ENCODE measurements at regions not wholly inside any gene's neighbourhood (a gene's known extent, or its start where the extent isn't known, plus 50 kb on each side); places are given as distances from the start of the nearest gene placed in this dataset.

DNA sequence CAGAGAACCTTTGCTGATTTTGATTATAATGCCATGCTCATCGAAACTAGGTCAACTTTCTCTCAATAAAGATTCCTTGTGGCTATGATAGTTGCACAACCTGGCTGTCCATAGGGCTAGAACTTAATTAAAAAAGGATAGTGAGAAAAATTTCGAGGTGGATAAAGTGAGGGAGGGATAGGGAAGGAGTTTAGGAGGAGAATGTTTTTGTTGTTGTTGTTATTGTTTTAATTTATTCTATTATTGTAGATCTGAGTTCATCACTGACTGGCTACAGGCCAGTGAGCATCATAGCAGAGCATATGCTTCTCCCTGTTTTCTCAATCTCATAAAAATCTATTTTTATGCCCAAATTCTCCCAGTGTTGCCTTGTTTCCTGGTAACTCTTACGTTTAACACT is 688.7 kb upstream of the GRM3 start:
- no peak overlapping the region for H3K9ac ChIP-seq (ENCODE audit: low read depth, low read length, poor library complexity, severe bottlenecking)
- H3K4me3 ChIP-seq (ENCODE audit: low read length, poor library complexity, severe bottlenecking) = no peak overlapping the region
- H3K9me2 ChIP-seq (replicated peaks; ENCODE audit: low read depth, low read length) = no peaks in the 10 kb centered on the region
- H3K4me2 ChIP-seq (ENCODE audit: low read depth, low read length, poor library complexity, severe bottlenecking) = no peak overlapping the region
- H4K20me1 ChIP-seq (ENCODE audit: insufficient read depth, low read length, poor library complexity, severe bottlenecking) = no peaks in the 10 kb centered on the region
- H3K79me2 ChIP-seq (ENCODE audit: insufficient read depth, low read length) = no peaks in the 10 kb centered on the region
- no peaks in the 10 kb centered on the region for H3F3A ChIP-seq (ENCODE audit: low read depth)
- no peaks in the 10 kb centered on the region for H3K9me3 ChIP-seq (ENCODE audit: insufficient read depth, low read depth, low read length)
- TF ChIP-seq, protein P1, sequence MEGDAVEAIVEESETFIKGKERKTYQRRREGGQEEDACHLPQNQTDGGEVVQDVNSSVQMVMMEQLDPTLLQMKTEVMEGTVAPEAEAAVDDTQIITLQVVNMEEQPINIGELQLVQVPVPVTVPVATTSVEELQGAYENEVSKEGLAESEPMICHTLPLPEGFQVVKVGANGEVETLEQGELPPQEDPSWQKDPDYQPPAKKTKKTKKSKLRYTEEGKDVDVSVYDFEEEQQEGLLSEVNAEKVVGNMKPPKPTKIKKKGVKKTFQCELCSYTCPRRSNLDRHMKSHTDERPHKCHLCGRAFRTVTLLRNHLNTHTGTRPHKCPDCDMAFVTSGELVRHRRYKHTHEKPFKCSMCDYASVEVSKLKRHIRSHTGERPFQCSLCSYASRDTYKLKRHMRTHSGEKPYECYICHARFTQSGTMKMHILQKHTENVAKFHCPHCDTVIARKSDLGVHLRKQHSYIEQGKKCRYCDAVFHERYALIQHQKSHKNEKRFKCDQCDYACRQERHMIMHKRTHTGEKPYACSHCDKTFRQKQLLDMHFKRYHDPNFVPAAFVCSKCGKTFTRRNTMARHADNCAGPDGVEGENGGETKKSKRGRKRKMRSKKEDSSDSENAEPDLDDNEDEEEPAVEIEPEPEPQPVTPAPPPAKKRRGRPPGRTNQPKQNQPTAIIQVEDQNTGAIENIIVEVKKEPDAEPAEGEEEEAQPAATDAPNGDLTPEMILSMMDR (conservative IDR thresholded peaks at IDR 0.05; ENCODE audit: low read length) = no peak
- TF ChIP-seq EZH2phosphoT487 (IDR thresholded peaks at IDR 0.05; ENCODE audit: borderline replicate concordance) = no peak
- H3K27me3 ChIP-seq (ENCODE audit: insufficient read depth, low read length, poor library complexity, severe bottlenecking) = no peaks in the 10 kb centered on the region
- no peaks in the 10 kb centered on the region for H3K36me3 ChIP-seq (ENCODE audit: insufficient read depth, low read length)
- no peaks in the 10 kb centered on the region for H3K4me1 ChIP-seq (ENCODE audit: insufficient read depth, low read length, poor library complexity, severe bottlenecking)
- no peak overlapping the region for H2AFZ ChIP-seq (ENCODE audit: low read length)

DNA sequence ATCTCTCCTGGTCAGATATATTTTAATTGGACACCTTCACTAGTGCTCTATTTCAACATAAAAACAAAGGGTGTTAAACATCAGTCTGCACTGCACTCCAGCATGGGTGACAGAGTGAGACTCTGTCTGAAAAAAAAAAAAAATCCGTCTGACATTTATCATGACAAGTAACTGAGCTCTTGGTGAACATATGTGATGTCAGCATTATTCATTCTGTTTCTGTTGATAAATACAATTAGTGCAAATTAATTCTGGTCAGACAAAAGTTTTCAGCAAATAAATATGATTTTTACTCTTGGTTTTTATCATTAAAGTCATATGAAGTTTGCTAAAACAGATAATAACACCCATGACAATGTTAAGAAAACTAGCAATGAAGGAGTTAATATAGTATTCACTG is 692.8 kb upstream of the GRM3 start:
- Histone ChIP-seq H4K20me1 (ENCODE audit: insufficient read depth, low read length, poor library complexity, severe bottlenecking) (no peaks in the 10 kb centered on the region), H3K27me3 (ENCODE audit: insufficient read depth, low read length, poor library complexity, severe bottlenecking) (no peaks in the 10 kb centered on the region), H3K79me2 (ENCODE audit: insufficient read depth, low read length) (no peaks in the 10 kb centered on the region), H3K4me3 (ENCODE audit: low read length, poor library complexity, severe bottlenecking) (no peak overlapping the region), H3K4me2 (ENCODE audit: low read depth, low read length, poor library complexity, severe bottlenecking) (no peak overlapping the region), H2AFZ (ENCODE audit: low read length) (no peak overlapping the region), H3K9me2 (replicated peaks; ENCODE audit: low read depth, low read length) (no peaks in the 10 kb centered on the region), H3F3A (ENCODE audit: low read depth) (no peaks in the 10 kb centered on the region), H3K9me3 (ENCODE audit: insufficient read depth, low read depth, low read length) (no peaks in the 10 kb centered on the region; the same call in 1 of the 2 replicates), H3K4me1 (ENCODE audit: insufficient read depth, low read length, poor library complexity, severe bottlenecking) (no peaks in the 10 kb centered on the region), H3K9ac (ENCODE audit: low read depth, low read length, poor library complexity, severe bottlenecking) (no peak overlapping the region), H3K36me3 (ENCODE audit: insufficient read depth, low read length) (no peaks in the 10 kb centered on the region)
- no peak for TF ChIP-seq EZH2phosphoT487 (IDR thresholded peaks at IDR 0.05; ENCODE audit: borderline replicate concordance)
- TF ChIP-seq, protein P1 (conservative IDR thresholded peaks at IDR 0.05; ENCODE audit: low read length) = no peak

DNA sequence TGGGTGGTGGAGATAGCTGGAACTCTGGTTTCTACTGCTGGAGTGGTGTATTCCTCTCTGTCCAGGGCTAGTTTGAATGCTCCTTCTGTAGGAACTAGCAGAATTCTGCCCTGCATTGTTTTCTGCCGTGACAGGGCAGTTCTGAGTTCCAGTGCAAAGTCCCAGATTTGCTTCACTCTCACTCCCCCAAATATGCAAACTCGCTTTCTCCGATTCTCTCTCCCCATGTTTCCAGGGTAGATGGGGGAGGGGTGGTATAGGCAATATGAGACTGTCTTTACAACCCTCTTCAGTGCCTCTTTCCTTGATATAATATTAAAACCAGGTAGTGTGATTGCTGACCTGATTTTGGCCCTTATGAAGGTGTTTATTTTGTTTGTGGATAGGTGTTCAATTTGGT is 693.3 kb upstream of the GRM3 start:
- no peaks in the 10 kb centered on the region; the same call in 1 of the 2 replicates for H3K9me3 ChIP-seq (ENCODE audit: insufficient read depth, low read depth, low read length)
- H3K27me3 ChIP-seq (ENCODE audit: insufficient read depth, low read length, poor library complexity, severe bottlenecking) = no peaks in the 10 kb centered on the region
- no peak for TF ChIP-seq EZH2phosphoT487 (IDR thresholded peaks at IDR 0.05; ENCODE audit: borderline replicate concordance)
- TF ChIP-seq, protein P1 (conservative IDR thresholded peaks at IDR 0.05; ENCODE audit: low read length) = no peak
- H3K79me2 ChIP-seq (ENCODE audit: insufficient read depth, low read length) = no peaks in the 10 kb centered on the region
- no peak overlapping the region for H3K4me2 ChIP-seq (ENCODE audit: low read depth, low read length, poor library complexity, severe bottlenecking)
- no peaks in the 10 kb centered on the region for H3F3A ChIP-seq (ENCODE audit: low read depth)
- H2AFZ ChIP-seq (ENCODE audit: low read length) = no peak overlapping the region
- H3K4me1 ChIP-seq (ENCODE audit: insufficient read depth, low read length, poor library complexity, severe bottlenecking) = no peaks in the 10 kb centered on the region
- H3K9ac ChIP-seq (ENCODE audit: low read depth, low read length, poor library complexity, severe bottlenecking) = no peak overlapping the region
- no peaks in the 10 kb centered on the region for H3K36me3 ChIP-seq (ENCODE audit: insufficient read depth, low read length)
- no peaks in the 10 kb centered on the region for H4K20me1 ChIP-seq (ENCODE audit: insufficient read depth, low read length, poor library complexity, severe bottlenecking)
- no peak overlapping the region for H3K4me3 ChIP-seq (ENCODE audit: low read length, poor library complexity, severe bottlenecking)
- H3K9me2 ChIP-seq (replicated peaks; ENCODE audit: low read depth, low read length) = no peaks in the 10 kb centered on the region

All from Loucy (cell line).